ENCODE measurements at regions not wholly inside any gene's neighbourhood (a gene's known extent, or its start where the extent isn't known, plus 50 kb on each side); places are given as distances from the start of the nearest gene placed in this dataset.
A peak's percentile ranks its signal among the peaks of the same experiment; 100 is the strongest.

- no peak for DNase-seq (ENCODE audit: extremely low spot score in 2 of 2)
- Histone ChIP-seq H3K9me3 (no peaks in the 10 kb centered on the region), H3K4me3 (no peak overlapping the region), H3K4me1 (peaks cover 22% of the 10 kb centered on the region), H3K36me3 (no peaks in the 10 kb centered on the region), H3K27ac (peak overlapping the region; percentile 9), H3K27me3 (no peaks in the 10 kb centered on the region)
- intact Hi-C loops (cut with DNase I): no loop called here
- TF ChIP-seq POLR2AphosphoS5 (IDR thresholded peaks at IDR 0.05; ENCODE audit: insufficient read depth in 1 of 2, low read depth in 1 of 2) (no peak), POLR2A (IDR thresholded peaks at IDR 0.05) (no peak)
- TF ChIP-seq, protein P1, sequence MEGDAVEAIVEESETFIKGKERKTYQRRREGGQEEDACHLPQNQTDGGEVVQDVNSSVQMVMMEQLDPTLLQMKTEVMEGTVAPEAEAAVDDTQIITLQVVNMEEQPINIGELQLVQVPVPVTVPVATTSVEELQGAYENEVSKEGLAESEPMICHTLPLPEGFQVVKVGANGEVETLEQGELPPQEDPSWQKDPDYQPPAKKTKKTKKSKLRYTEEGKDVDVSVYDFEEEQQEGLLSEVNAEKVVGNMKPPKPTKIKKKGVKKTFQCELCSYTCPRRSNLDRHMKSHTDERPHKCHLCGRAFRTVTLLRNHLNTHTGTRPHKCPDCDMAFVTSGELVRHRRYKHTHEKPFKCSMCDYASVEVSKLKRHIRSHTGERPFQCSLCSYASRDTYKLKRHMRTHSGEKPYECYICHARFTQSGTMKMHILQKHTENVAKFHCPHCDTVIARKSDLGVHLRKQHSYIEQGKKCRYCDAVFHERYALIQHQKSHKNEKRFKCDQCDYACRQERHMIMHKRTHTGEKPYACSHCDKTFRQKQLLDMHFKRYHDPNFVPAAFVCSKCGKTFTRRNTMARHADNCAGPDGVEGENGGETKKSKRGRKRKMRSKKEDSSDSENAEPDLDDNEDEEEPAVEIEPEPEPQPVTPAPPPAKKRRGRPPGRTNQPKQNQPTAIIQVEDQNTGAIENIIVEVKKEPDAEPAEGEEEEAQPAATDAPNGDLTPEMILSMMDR (IDR thresholded peaks at IDR 0.05): no peak
These were observed 56.1 kb downstream of the KCNRG start for GRCh38 chr13:50071379-50071778.

- no peak for DNase-seq (ENCODE audit: extremely low spot score in 2 of 2)
- Histone ChIP-seq H3K27me3 (no peaks in the 10 kb centered on the region), H3K27ac (no peak overlapping the region), H3K4me3 (no peak overlapping the region), H3K9me3 (no peaks in the 10 kb centered on the region), H3K36me3 (no peaks in the 10 kb centered on the region), H3K4me1 (peaks cover 31% of the 10 kb centered on the region)
- intact Hi-C loops (cut with DNase I): no loop called here
- TF ChIP-seq, protein P1 (IDR thresholded peaks at IDR 0.05): no peak
These were observed 57.4 kb downstream of the KCNRG start for GRCh38 chr13:50072676-50073075.

DNA sequence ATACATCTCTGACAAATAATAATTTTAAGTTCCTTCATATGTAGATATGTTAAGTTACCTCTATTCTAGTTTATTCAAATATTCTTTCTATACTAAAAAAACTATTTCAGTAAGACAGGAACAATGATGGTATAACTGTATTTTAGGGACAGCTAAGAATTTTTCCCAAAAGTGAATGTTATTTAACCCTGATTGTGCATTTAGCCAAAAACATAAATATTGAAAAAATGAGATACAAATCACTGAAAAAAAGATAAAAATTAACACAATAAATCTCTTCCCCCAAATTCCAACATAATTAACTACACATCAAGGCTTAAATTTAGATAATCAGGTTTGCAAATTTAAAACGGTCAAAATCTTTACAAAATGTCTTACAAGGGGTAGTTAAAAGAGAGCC, 58.1 kb downstream of the KCNRG start:
- no peak overlapping the region for H3K4me3 ChIP-seq
- no peak for TF ChIP-seq POLR2AphosphoS5 (IDR thresholded peaks at IDR 0.05; ENCODE audit: insufficient read depth in 1 of 2, low read depth in 1 of 2)
- TF ChIP-seq, protein P1 (IDR thresholded peaks at IDR 0.05): no peak
- TF ChIP-seq POLR2A (IDR thresholded peaks at IDR 0.05): no peak
- no peaks in the 10 kb centered on the region for H3K9me3 ChIP-seq
- peaks cover 38% of the 10 kb centered on the region for H3K4me1 ChIP-seq
- intact Hi-C loops (cut with DNase I): no loop called here
- H3K27ac ChIP-seq: no peak overlapping the region
- H3K27me3 ChIP-seq: no peaks in the 10 kb centered on the region
- H3K36me3 ChIP-seq: no peaks in the 10 kb centered on the region
- no peak for DNase-seq (ENCODE audit: extremely low spot score in 2 of 2)

- TF ChIP-seq, protein P1 (IDR thresholded peaks at IDR 0.05): no peak
- TF ChIP-seq POLR2AphosphoS5 (IDR thresholded peaks at IDR 0.05; ENCODE audit: insufficient read depth in 1 of 2, low read depth in 1 of 2) (no peak), POLR2A (IDR thresholded peaks at IDR 0.05) (no peak)
- no peaks in the 10 kb centered on the region for H3K27me3 ChIP-seq
- no peaks in the 10 kb centered on the region for H3K9me3 ChIP-seq
- peaks cover 38% of the 10 kb centered on the region for H3K4me1 ChIP-seq
- peak overlapping the region; percentile 21 for H3K27ac ChIP-seq
- no peak overlapping the region for H3K4me3 ChIP-seq
- no peak for DNase-seq (ENCODE audit: extremely low spot score in 2 of 2)
- intact Hi-C loops (cut with DNase I): no loop called here
- H3K36me3 ChIP-seq: no peaks in the 10 kb centered on the region
These were observed 59.6 kb downstream of the KCNRG start for GRCh38 chr13:50074843-50075242.

DNA sequence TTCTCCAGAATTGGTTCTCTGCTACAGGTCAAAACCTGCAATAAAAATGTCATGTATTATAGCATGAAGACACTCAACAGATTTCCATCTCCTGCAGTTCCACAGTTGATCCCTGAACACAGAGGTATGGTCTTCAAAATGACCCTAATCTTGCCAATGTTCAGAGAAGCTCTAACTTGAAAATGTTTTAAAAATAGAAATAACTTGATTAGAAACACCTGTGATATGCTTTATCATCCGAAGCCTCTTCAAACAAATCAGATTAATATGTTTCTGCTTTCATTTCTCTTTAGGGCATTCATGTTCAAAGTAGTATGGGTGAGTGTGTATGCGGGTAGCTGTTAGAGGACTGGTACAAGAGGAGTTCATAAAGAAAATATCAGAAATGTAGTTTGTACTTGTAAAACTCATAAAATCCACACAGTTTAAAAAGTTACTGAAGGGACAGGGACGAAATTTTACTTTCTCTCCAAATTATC, 60.4 kb downstream of the KCNRG start:
- Histone ChIP-seq H3K27me3 (no peaks in the 10 kb centered on the region), H3K4me1 (peaks cover 38% of the 10 kb centered on the region), H3K4me3 (no peak overlapping the region), H3K36me3 (no peaks in the 10 kb centered on the region), H3K27ac (peak overlapping the region; percentile 37), H3K9me3 (no peaks in the 10 kb centered on the region)
- intact Hi-C loops (cut with DNase I): no loop called here
- DNase-seq (ENCODE audit: extremely low spot score in 2 of 2): no peak
- TF ChIP-seq, protein P1 (IDR thresholded peaks at IDR 0.05): no peak
- no peak for TF ChIP-seq POLR2AphosphoS5 (IDR thresholded peaks at IDR 0.05; ENCODE audit: insufficient read depth in 1 of 2, low read depth in 1 of 2)
- no peak for TF ChIP-seq POLR2A (IDR thresholded peaks at IDR 0.05)

Data from vagina (tissue), 2 donors.